HCT116 (cell line): ENCODE measurements at regions not wholly inside any gene's neighbourhood (a gene's known extent, or its start where the extent isn't known, plus 50 kb on each side); places are given as distances from the start of the nearest gene placed in this dataset.

Experiments used
- CEBPB ChIP-seq: IDR thresholded peaks from 2 replicates; pipeline ENCODE4 v1.6.1; 2012; ENCODE audit warnings: low read depth
- CTCF ChIP-seq, 3 experiments: fragments of 200-600 bp in 1 of 3; sonication (generic) in 1 of 3; IDR thresholded peaks in 2 of 3; conservative IDR thresholded peaks in 1 of 3; 2 replicates each; pipeline ENCODE4 v1.5.1; 2012 to 2017; ENCODE audit warnings: low read depth in 2 of 3, low read length in 2 of 3, antibody characterized with exemption in 1 of 3, borderline replicate concordance in 1 of 3, control low read depth in 1 of 3, mild to moderate bottlenecking in 1 of 3, mixed read lengths in 1 of 3, mixed run types in 1 of 3, moderate library complexity in 1 of 3; ENCODE audit not compliant: insufficient read depth in 1 of 3
- EGR1 ChIP-seq: IDR thresholded peaks from 2 replicates; pipeline ENCODE4 v1.6.1; 2012; ENCODE audit warnings: low read depth
- EZH2 ChIP-seq: fragments of 200-600 bp; sonication (generic); IDR thresholded peaks from 2 replicates; pipeline ENCODE4 v1.6.1; 2017; ENCODE audit warnings: antibody characterized with exemption, mixed run types
- POLR2A ChIP-seq: IDR thresholded peaks from 2 replicates; pipeline ENCODE4 v1.7.0; 2011; ENCODE audit warnings: borderline replicate concordance; ENCODE audit not compliant: insufficient read depth, insufficient read length; ENCODE audit errors: extremely low read depth
- POLR2AphosphoS5 ChIP-seq: IDR thresholded peaks from 2 replicates; pipeline ENCODE4 v1.6.1; 2011; ENCODE audit warnings: mild to moderate bottlenecking, low read depth, low read length, moderate library complexity
- RAD21 ChIP-seq: IDR thresholded peaks from 2 replicates; pipeline ENCODE4 v1.6.1; 2012; ENCODE audit warnings: low read depth, mild to moderate bottlenecking
- SIN3A ChIP-seq: IDR thresholded peaks from 2 replicates; pipeline ENCODE4 v1.6.1; 2012; ENCODE audit warnings: low read depth
- SP1 ChIP-seq: IDR thresholded peaks from 2 replicates; pipeline ENCODE4 v1.6.1; 2012; ENCODE audit warnings: low read depth
- SRF ChIP-seq: IDR thresholded peaks from 2 replicates; pipeline ENCODE4 v1.6.1; 2012; ENCODE audit warnings: low read depth
- ZFX ChIP-seq: fragments of 450-650 bp; IDR thresholded peaks from 2 replicates; pipeline ENCODE4 v1.6.1; 2017
- ZNF274 ChIP-seq: fragments of 200-500 bp; sonication (Bioruptor generic); IDR thresholded peaks from 2 replicates; pipeline ENCODE4 v1.6.1; 2014; ENCODE audit warnings: mild to moderate bottlenecking, low read depth, low read length, inconsistent platforms
- TF ChIP-seq, protein P1 (sequence below): IDR thresholded peaks from 2 replicates; pipeline ENCODE4 v1.6.1; 2012; ENCODE audit warnings: low read depth

DNA sequence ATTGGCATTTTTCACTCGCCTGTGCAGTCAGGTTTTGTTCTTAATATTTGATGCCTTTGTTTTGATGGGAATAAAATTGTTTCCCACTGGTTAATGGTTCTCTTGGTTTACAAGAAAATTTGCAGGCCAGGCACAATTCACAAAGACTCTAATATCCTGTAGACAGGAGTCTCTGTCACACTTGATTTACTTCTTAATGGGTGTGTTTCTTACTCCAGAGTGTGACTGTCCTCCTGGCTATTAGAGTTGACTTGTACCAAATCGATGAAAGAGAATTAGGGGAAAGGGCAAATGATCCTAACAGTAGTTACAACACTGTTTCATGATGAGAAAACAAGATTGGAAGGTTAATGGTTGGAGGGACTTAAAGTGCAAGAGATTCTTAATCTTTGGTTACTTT, 142.8 kb upstream of the SV2C start:
- TF ChIP-seq, protein P1, sequence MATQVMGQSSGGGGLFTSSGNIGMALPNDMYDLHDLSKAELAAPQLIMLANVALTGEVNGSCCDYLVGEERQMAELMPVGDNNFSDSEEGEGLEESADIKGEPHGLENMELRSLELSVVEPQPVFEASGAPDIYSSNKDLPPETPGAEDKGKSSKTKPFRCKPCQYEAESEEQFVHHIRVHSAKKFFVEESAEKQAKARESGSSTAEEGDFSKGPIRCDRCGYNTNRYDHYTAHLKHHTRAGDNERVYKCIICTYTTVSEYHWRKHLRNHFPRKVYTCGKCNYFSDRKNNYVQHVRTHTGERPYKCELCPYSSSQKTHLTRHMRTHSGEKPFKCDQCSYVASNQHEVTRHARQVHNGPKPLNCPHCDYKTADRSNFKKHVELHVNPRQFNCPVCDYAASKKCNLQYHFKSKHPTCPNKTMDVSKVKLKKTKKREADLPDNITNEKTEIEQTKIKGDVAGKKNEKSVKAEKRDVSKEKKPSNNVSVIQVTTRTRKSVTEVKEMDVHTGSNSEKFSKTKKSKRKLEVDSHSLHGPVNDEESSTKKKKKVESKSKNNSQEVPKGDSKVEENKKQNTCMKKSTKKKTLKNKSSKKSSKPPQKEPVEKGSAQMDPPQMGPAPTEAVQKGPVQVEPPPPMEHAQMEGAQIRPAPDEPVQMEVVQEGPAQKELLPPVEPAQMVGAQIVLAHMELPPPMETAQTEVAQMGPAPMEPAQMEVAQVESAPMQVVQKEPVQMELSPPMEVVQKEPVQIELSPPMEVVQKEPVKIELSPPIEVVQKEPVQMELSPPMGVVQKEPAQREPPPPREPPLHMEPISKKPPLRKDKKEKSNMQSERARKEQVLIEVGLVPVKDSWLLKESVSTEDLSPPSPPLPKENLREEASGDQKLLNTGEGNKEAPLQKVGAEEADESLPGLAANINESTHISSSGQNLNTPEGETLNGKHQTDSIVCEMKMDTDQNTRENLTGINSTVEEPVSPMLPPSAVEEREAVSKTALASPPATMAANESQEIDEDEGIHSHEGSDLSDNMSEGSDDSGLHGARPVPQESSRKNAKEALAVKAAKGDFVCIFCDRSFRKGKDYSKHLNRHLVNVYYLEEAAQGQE = no peak
- TF ChIP-seq POLR2A (no peak), CTCF (IDR thresholded peaks at IDR 0.05 in 2 of 3, conservative IDR thresholded peaks at IDR 0.05 in 1 of 3; ENCODE audit: borderline replicate concordance in 1 of 3, insufficient read depth in 1 of 3, low read depth in 2 of 3, low read length in 2 of 3) (no peak), EGR1 (no peak), SIN3A (no peak), ZNF274 (no peak), POLR2AphosphoS5 (no peak), RAD21 (no peak), EZH2 (no peak), CEBPB (no peak), SRF (no peak), ZFX (no peak), SP1 (no peak)
